Naive thymus-derived CD4-positive, alpha-beta T cell (primary cell): ENCODE measurements at regions not wholly inside any gene's neighbourhood (a gene's known extent, or its start where the extent isn't known, plus 50 kb on each side); places are given as distances from the start of the nearest gene placed in this dataset.
A peak's percentile ranks its signal among the peaks of the same experiment; 100 is the strongest.

Source experiments
- ATAC-seq: fragments of 150-1000 bp; cut with Tn5 transposase; 2 replicates; pipeline ENCODE4 v1.10.0; 2021; ENCODE audit warnings: mild to moderate bottlenecking, moderate library complexity
- CTCF ChIA-PET: fragments of 350-600 bp; sonication (Branson Sonifier 250); formaldehyde crosslinking; loops from one replicate; lab custom pipeline; 2021; ENCODE audit warnings: antibody characterized with exemption; lab: Charles Lee
- POLR2A ChIA-PET: fragments of 350-600 bp; sonication (Branson Sonifier 250); formaldehyde crosslinking; loops from one replicate; lab custom pipeline; 2021; ENCODE audit warnings: antibody characterized with exemption, inconsistent platforms; lab: Charles Lee
- DNase-seq, 9 donors: peaks; one replicate each; pipeline versions ENCODE4 v3.0.0 to v3.0.0-alpha.2; 2020 to 2022; ENCODE audit warnings: mixed read lengths in 1 of 9
- H3K27ac ChIP-seq: one replicate; pipeline ENCODE4 v1.7.0; 2013; ENCODE audit warnings: mild to moderate bottlenecking, low read depth, low read length, moderate library complexity
- H3K27me3 ChIP-seq, 2 donors: one replicate each; pipeline ENCODE4 v1.7.0; 2013; ENCODE audit warnings: low read length in 2 of 2, mild to moderate bottlenecking in 2 of 2, moderate library complexity in 2 of 2; ENCODE audit not compliant: control insufficient read depth in 2 of 2, insufficient read depth in 2 of 2
- H3K36me3 ChIP-seq, 3 experiments: 1 replicate in 2 of 3; 2 replicates in 1 of 3; pipeline ENCODE4 v1.7.0; 2013; ENCODE audit warnings: low read length in 3 of 3, mild to moderate bottlenecking in 3 of 3, moderate library complexity in 1 of 3; ENCODE audit not compliant: insufficient read depth in 3 of 3, control insufficient read depth in 2 of 3
- H3K4me1 ChIP-seq, 2 donors: one replicate each; pipeline ENCODE4 v1.7.0; 2013; ENCODE audit warnings: low read length in 2 of 2, mild to moderate bottlenecking in 2 of 2, moderate library complexity in 1 of 2; ENCODE audit not compliant: control insufficient read depth in 2 of 2, insufficient read depth in 2 of 2
- H3K4me3 ChIP-seq: 2 replicates; pipeline ENCODE4 v1.7.0; 2013; ENCODE audit warnings: mild to moderate bottlenecking, low read length
- H3K9me3 ChIP-seq, 3 experiments: 1 replicate in 2 of 3; 2 replicates in 1 of 3; pipeline ENCODE4 v1.7.0; 2013; ENCODE audit warnings: low read length in 3 of 3; ENCODE audit not compliant: control insufficient read depth in 2 of 3
- H3K27ac Mint-ChIP-seq, 9 donors: one replicate each; pipeline ENCODE4 v1.8.0; 2020 to 2022; ENCODE audit warnings: mixed read lengths in 9 of 9, mild to moderate bottlenecking in 8 of 9, moderate library complexity in 5 of 9, inconsistent platforms in 2 of 9
- H3K27me3 Mint-ChIP-seq, 5 donors: one replicate each; pipeline ENCODE4 v1.8.0; 2021 to 2022; ENCODE audit warnings: mixed read lengths in 5 of 5, mild to moderate bottlenecking in 1 of 5
- H3K36me3 Mint-ChIP-seq, 5 donors: one replicate each; pipeline ENCODE4 v1.8.0; 2020 to 2022; ENCODE audit warnings: mixed read lengths in 5 of 5, mild to moderate bottlenecking in 3 of 5, inconsistent platforms in 1 of 5
- H3K4me1 Mint-ChIP-seq, 7 donors: one replicate each; pipeline ENCODE4 v1.8.0; 2020 to 2022; ENCODE audit warnings: mixed read lengths in 7 of 7, mild to moderate bottlenecking in 3 of 7, inconsistent platforms in 1 of 7
- H3K4me3 Mint-ChIP-seq, 10 donors: one replicate each; pipeline ENCODE4 v1.8.0; 2020 to 2022; ENCODE audit warnings: mild to moderate bottlenecking in 10 of 10, mixed read lengths in 10 of 10, moderate library complexity in 6 of 10, inconsistent platforms in 2 of 10
- H3K9me3 Mint-ChIP-seq, 11 donors: one replicate each; pipeline ENCODE4 v1.8.0; 2020 to 2022; ENCODE audit warnings: mixed read lengths in 11 of 11, mild to moderate bottlenecking in 4 of 11, inconsistent platforms in 1 of 11, moderate library complexity in 1 of 11
- intact Hi-C, 2 donors: fragments of 100-400 bp; cut with micrococcal nuclease; formaldehyde crosslinking; loops; one replicate each; pipeline ENCODE4 v1.15.1; 2023

DNA sequence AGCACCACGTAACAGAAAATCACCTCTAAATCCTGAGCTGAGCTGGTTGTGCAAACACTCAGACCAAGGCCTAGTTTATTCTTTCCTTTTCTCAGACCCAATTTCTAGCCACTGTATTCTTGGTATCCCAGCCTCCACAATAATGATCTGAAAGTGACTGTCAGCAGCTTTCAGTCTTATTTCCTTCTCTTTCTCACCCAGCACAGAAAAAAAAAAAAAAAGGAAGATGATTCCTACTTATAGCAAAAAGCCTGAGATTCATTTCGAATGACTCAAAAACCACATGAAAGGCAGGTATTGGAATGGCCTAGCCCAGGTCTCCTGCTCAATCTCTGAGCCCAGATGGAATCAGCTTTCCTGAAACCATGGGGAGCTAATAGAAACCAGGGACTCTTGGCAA, 298.6 kb upstream of the PPFIA2 start:
- Histone ChIP-seq H3K4me3 (no peak overlapping the region), H3K36me3 (no peaks in the 10 kb centered on the region), H3K27ac (no peak overlapping the region), H3K27me3 (no peaks in the 10 kb centered on the region), H3K4me1 (no peaks in the 10 kb centered on the region), H3K9me3 (no peaks in the 10 kb centered on the region)
- H3K27me3 Mint-ChIP-seq: peaks cover 0 to 5% (median 0%) of the 10 kb centered on the region in 5 donors
- H3K9me3 Mint-ChIP-seq: peaks cover 0 to 2% (median 0%) of the 10 kb centered on the region in 11 donors
- H3K4me3 Mint-ChIP-seq: no peak overlapping the region
- no peaks in the 10 kb centered on the region for H3K36me3 Mint-ChIP-seq
- DNase-seq (no peak), ATAC-seq (no peak)
- ChIA-PET CTCF (no interaction called here), POLR2A (no interaction called here)
- no peaks in the 10 kb centered on the region for H3K4me1 Mint-ChIP-seq
- intact Hi-C loops: no loop called here
- H3K27ac Mint-ChIP-seq: no peak overlapping the region

DNA sequence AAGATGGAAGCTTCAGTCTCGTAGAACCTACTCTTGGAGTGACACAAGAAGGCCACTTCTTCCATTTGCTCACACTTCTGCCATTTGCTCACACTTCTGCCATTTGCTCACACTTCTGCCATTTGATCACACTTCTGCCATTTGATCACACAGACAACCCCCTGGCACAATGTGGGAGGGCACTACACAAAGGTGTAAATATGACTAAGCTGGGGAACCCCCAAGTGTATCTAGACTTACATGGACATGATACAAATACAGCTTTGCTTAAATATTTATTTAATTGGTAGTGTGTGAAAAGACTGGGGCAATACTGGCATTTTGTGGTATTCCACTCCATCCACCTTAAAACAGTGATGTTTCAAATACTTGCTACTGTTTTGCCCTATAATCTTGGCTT, 296.2 kb upstream of the PPFIA2 start:
- Mint-ChIP-seq H3K27me3 (peaks cover 0 to 5% (median 0%) of the 10 kb centered on the region in 5 donors), H3K4me3 (no peak overlapping the region), H3K27ac (no peak overlapping the region), H3K9me3 (peaks cover 0 to 4% (median 0%) of the 10 kb centered on the region in 11 donors), H3K36me3 (no peaks in the 10 kb centered on the region), H3K4me1 (no peaks in the 10 kb centered on the region)
- no peaks in the 10 kb centered on the region for H3K27me3 ChIP-seq
- H3K9me3 ChIP-seq: no peaks in the 10 kb centered on the region
- DNase-seq (no peak), ATAC-seq (no peak)
- H3K4me3 ChIP-seq: no peak overlapping the region
- no peaks in the 10 kb centered on the region for H3K4me1 ChIP-seq
- POLR2A ChIA-PET: no interaction called here
- no peak overlapping the region for H3K27ac ChIP-seq
- intact Hi-C loops: no loop called here
- CTCF ChIA-PET: no interaction called here
- no peaks in the 10 kb centered on the region for H3K36me3 ChIP-seq

DNA sequence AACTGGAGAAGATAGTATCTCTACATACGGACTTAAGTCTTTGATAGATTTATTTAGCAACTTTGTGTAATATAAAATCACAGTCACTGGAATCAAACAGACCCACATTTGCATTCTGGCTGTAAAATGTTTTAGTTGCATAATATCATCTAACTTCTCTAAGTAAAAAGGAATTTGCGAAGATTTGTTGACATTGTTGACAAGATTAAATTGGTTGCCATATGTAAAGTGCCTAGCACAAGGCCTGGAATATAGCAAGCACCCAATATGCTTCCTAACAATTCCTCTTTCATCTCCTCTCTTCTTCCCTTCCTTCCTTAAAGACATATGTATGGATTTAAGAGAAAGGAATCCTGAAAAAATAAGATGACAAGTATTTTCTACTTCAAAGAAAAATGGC, 295.4 kb upstream of the PPFIA2 start:
- Histone ChIP-seq H3K4me3 (no peak overlapping the region), H3K36me3 (no peaks in the 10 kb centered on the region), H3K9me3 (no peaks in the 10 kb centered on the region), H3K27ac (no peak overlapping the region), H3K4me1 (no peaks in the 10 kb centered on the region), H3K27me3 (no peaks in the 10 kb centered on the region)
- DNase-seq (no peak), ATAC-seq (no peak)
- ChIA-PET CTCF (no interaction called here), POLR2A (no interaction called here)
- no peak overlapping the region for H3K4me3 Mint-ChIP-seq
- intact Hi-C loops: no loop called here
- no peak overlapping the region for H3K27ac Mint-ChIP-seq
- peaks cover 0 to 5% (median 0%) of the 10 kb centered on the region in 5 donors for H3K27me3 Mint-ChIP-seq
- no peaks in the 10 kb centered on the region for H3K4me1 Mint-ChIP-seq
- peaks cover 0 to 6% (median 0%) of the 10 kb centered on the region in 11 donors for H3K9me3 Mint-ChIP-seq
- no peaks in the 10 kb centered on the region for H3K36me3 Mint-ChIP-seq

DNA sequence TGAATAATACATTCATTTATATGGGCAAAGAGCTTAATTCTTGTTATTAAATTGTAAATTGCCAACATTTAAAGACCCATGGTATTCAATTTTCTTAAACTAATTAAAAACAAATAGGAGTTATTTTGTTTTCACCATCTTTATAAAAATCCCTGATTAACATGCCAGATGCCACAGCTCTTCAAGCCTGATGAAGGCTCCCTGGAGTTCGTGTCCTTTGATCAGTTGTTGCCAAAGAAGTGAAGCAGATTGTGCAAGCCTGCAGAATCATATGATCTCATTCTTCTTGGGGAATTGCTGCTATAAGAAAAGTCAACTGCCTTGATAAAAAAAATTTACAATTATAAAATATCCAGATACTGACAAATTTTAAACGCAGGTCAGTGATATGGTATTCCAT, 288.3 kb upstream of the PPFIA2 start:
- no peak for DNase-seq
- POLR2A ChIA-PET: no interaction called here
- no peak for ATAC-seq
- no peaks in the 10 kb centered on the region for H3K27me3 ChIP-seq
- no peak overlapping the region for H3K4me3 ChIP-seq
- Mint-ChIP-seq H3K27me3 (peaks cover 2 to 9% (median 5%) of the 10 kb centered on the region in 5 donors), H3K27ac (no peak overlapping the region), H3K9me3 (peaks cover 0 to 6% (median 0%) of the 10 kb centered on the region in 11 donors), H3K36me3 (no peaks in the 10 kb centered on the region), H3K4me1 (no peaks in the 10 kb centered on the region), H3K4me3 (no peak overlapping the region)
- H3K9me3 ChIP-seq: no peaks in the 10 kb centered on the region
- no peaks in the 10 kb centered on the region for H3K36me3 ChIP-seq
- no peaks in the 10 kb centered on the region for H3K4me1 ChIP-seq
- CTCF ChIA-PET: no interaction called here
- no peak overlapping the region for H3K27ac ChIP-seq
- intact Hi-C loops: no loop called here

DNA sequence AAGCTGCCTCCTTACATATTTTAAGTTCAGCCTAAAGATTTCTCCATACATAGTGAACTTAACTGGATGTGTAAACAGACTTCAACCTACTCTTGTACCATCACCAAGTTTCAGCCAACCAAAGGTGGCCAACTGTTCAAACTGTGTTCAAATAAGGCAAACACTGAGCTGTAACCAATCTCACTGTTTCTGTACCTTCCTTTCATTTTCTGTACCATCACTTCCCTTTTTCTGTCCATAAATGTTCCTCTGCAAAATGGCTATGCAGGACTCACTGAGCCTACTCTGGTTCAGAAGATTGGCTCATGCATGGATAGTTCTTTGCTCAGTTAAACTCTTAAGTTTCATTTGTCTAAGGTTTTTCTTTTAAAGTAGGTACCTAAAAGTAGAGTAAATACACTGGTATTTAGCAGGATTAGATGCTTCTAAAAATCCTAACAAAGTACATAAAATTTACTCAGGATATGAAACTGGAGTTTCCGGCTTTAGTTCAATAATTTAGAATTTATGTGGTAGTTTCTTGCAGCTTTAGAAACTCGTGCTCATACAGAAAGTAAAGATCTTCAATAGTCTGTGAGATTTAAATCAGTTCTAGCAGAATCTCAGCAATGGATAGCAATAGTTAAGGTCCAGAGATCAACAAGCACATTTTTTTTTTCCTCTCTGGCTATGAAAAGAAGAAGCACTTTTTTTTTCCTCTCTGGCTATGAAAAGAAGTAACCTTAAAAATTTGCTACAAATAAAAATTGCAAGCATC, 282.0 kb upstream of the PPFIA2 start:
- H3K4me1 ChIP-seq: no peaks in the 10 kb centered on the region
- H3K36me3 Mint-ChIP-seq: no peaks in the 10 kb centered on the region
- H3K36me3 ChIP-seq: no peaks in the 10 kb centered on the region
- ATAC-seq (no peak), DNase-seq (no peak)
- no peaks in the 10 kb centered on the region for H3K27me3 ChIP-seq
- H3K9me3 Mint-ChIP-seq: peaks cover 0 to 3% (median 0%) of the 10 kb centered on the region in 11 donors
- no peak overlapping the region for H3K27ac ChIP-seq
- H3K9me3 ChIP-seq: no peaks in the 10 kb centered on the region
- POLR2A ChIA-PET: no interaction called here
- no peak overlapping the region for H3K4me3 ChIP-seq
- H3K27ac Mint-ChIP-seq: no peak overlapping the region
- no peaks in the 10 kb centered on the region for H3K4me1 Mint-ChIP-seq
- CTCF ChIA-PET: no interaction called here
- H3K27me3 Mint-ChIP-seq: peaks cover 2 to 26% (median 14%) of the 10 kb centered on the region in 5 donors
- intact Hi-C loops: no loop called here
- no peak overlapping the region for H3K4me3 Mint-ChIP-seq

DNA sequence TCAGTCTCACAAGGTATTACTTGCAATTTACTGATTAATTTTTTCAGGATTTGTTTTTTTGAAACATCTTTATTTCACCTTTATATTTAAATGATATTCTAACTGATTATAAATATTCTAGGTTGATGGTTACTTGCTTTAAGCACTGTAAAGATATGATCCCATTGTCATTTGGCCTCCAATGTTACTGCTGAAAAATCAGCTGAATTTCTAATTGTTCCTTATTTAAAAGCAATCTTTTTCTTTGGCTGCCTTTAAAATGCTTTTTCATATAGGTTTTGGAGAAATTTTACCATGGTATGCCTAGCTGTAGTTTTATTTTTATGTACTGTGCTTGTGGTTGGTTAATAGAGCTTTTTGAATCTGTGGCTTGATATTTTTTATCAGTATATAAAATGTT, 275.6 kb upstream of the PPFIA2 start:
- Histone ChIP-seq H3K4me1 (no peaks in the 10 kb centered on the region), H3K27me3 (no peaks in the 10 kb centered on the region), H3K9me3 (peaks cover 0 to 3% (median 0%) of the 10 kb centered on the region in 3 experiments), H3K36me3 (no peaks in the 10 kb centered on the region), H3K4me3 (no peak overlapping the region), H3K27ac (no peak overlapping the region)
- no peaks in the 10 kb centered on the region for H3K36me3 Mint-ChIP-seq
- DNase-seq (no peak), ATAC-seq (no peak)
- H3K4me1 Mint-ChIP-seq: no peaks in the 10 kb centered on the region
- ChIA-PET CTCF (interaction anchor here (0.7 kb wide), 1 partner anchor 1840 kb away, joined by 3 read pairs; no protein-coding TSS in a partner anchor), POLR2A (no interaction called here)
- intact Hi-C loops: no loop called here
- H3K27ac Mint-ChIP-seq: no peak overlapping the region
- H3K4me3 Mint-ChIP-seq: no peak overlapping the region
- peaks cover 0 to 20% (median 4%) of the 10 kb centered on the region in 11 donors for H3K9me3 Mint-ChIP-seq
- peaks cover 0 to 9% (median 0%) of the 10 kb centered on the region in 5 donors for H3K27me3 Mint-ChIP-seq

DNA sequence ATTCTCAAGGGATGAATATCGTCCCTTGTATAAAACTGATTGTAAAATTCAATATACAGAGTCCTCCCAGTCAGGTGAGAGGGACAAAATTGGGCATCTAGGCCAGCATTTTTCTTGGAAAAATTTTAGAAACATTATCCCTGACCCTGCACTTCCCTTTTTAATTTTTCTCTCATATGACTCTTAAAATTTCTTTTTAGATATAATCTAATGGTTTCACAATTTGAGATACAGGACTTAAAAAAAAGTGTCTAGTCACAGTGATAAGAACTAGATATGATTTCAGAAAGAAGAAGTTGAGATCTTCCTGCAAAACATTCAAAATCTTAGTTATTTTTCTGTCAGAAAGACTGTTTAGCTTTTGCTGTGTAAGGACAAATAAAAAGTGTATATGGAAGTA, 270.8 kb upstream of the PPFIA2 start:
- H3K4me3 Mint-ChIP-seq: no peak overlapping the region
- Histone ChIP-seq H3K27me3 (no peaks in the 10 kb centered on the region), H3K27ac (no peak overlapping the region), H3K9me3 (no peaks in the 10 kb centered on the region), H3K4me3 (no peak overlapping the region), H3K4me1 (no peaks in the 10 kb centered on the region), H3K36me3 (no peaks in the 10 kb centered on the region)
- peak; percentile 41 for ATAC-seq
- no peaks in the 10 kb centered on the region for H3K36me3 Mint-ChIP-seq
- CTCF ChIA-PET: no interaction called here
- peaks cover 0 to 12% (median 5%) of the 10 kb centered on the region in 7 donors for H3K4me1 Mint-ChIP-seq
- no peak for DNase-seq
- H3K27me3 Mint-ChIP-seq: peaks cover 0 to 4% (median 0%) of the 10 kb centered on the region in 5 donors
- POLR2A ChIA-PET: no interaction called here
- intact Hi-C loops: no loop called here
- H3K27ac Mint-ChIP-seq: no peak overlapping the region
- H3K9me3 Mint-ChIP-seq: peaks cover 0 to 8% (median 2%) of the 10 kb centered on the region in 11 donors
